ENCODE measurements at regions not wholly inside any gene's neighbourhood (a gene's known extent, or its start where the extent isn't known, plus 50 kb on each side); places are given as distances from the start of the nearest gene placed in this dataset.

DNA sequence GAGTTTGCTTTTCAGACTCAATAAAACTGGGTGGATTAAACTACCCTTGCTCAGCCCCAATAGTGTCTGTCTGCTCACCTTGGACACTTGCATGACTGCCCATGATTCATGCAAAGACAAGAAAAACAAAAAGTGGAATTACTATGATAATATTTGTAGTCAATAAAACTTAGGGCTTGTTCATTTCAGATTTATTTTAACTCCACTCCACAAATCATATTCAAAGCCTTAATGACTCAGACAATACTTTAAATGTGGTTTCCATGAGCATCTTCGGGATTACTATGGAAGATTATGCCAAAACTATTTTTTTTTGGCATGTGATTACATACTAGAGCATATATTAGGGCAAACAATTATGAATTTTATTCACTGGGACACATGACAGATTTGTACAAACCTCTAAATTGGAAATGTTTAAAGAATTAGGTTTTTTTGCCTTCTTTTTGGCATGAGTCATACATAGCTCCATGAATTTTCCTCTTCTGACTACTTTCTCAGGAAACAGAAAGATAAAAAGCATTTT lies 468.9 kb downstream of the ACTL7B start (continued):
- TF ChIP-seq, protein P1, sequence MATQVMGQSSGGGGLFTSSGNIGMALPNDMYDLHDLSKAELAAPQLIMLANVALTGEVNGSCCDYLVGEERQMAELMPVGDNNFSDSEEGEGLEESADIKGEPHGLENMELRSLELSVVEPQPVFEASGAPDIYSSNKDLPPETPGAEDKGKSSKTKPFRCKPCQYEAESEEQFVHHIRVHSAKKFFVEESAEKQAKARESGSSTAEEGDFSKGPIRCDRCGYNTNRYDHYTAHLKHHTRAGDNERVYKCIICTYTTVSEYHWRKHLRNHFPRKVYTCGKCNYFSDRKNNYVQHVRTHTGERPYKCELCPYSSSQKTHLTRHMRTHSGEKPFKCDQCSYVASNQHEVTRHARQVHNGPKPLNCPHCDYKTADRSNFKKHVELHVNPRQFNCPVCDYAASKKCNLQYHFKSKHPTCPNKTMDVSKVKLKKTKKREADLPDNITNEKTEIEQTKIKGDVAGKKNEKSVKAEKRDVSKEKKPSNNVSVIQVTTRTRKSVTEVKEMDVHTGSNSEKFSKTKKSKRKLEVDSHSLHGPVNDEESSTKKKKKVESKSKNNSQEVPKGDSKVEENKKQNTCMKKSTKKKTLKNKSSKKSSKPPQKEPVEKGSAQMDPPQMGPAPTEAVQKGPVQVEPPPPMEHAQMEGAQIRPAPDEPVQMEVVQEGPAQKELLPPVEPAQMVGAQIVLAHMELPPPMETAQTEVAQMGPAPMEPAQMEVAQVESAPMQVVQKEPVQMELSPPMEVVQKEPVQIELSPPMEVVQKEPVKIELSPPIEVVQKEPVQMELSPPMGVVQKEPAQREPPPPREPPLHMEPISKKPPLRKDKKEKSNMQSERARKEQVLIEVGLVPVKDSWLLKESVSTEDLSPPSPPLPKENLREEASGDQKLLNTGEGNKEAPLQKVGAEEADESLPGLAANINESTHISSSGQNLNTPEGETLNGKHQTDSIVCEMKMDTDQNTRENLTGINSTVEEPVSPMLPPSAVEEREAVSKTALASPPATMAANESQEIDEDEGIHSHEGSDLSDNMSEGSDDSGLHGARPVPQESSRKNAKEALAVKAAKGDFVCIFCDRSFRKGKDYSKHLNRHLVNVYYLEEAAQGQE (IDR thresholded peaks at IDR 0.05; ENCODE audit: unreplicated experiment), result no peak
- no peak for TF ChIP-seq NANOG (IDR thresholded peaks at IDR 0.05; ENCODE audit: borderline replicate concordance)
- no peak for TF ChIP-seq EZH2 (IDR thresholded peaks at IDR 0.05; ENCODE audit: low read depth, unreplicated experiment)
- no peak for TF ChIP-seq ZNF114 (CRISPR knock-in tag; IDR thresholded peaks at IDR 0.05)
- TF ChIP-seq ZNF462 (CRISPR knock-in tag; IDR thresholded peaks at IDR 0.05), result no peak

- Histone ChIP-seq H3F3A (replicated peaks; ENCODE audit: low read depth) (no peaks in the 10 kb centered on the region), H2AFZ (no peak overlapping the region), H3K4me2 (no peak overlapping the region), H3K27me3 (ENCODE audit: insufficient read depth) (no peaks in the 10 kb centered on the region), H3K79me2 (replicated peaks; ENCODE audit: insufficient read depth) (no peaks in the 10 kb centered on the region), H3K9me2 (ENCODE audit: insufficient read depth) (0 out of 2 replicates have a peak, but pooled peaks cover 5% of the 10 kb centered on the region), H3K36me3 (ENCODE audit: insufficient read depth) (no peaks in the 10 kb centered on the region), H3K27ac (ENCODE audit: low read depth) (no peak overlapping the region), H3K4me3 (no peak overlapping the region), H3K4me1 (ENCODE audit: insufficient read depth) (no peaks in the 10 kb centered on the region), H4K20me1 (replicated peaks; ENCODE audit: insufficient read depth) (no peaks in the 10 kb centered on the region)
- Mint-ChIP-seq H3K36me3 (ENCODE audit: low read depth) (no peaks in the 10 kb centered on the region), H3K4me1 (no peaks in the 10 kb centered on the region), H3K4me3 (no peak overlapping the region), H3K9me3 (no peaks in the 10 kb centered on the region), H3K27ac (no peak overlapping the region), H3K27me3 (ENCODE audit: insufficient read depth, low read depth, poor library complexity) (no peaks in the 10 kb centered on the region)
- ATAC-seq, result no peak
- DNase-seq (ENCODE audit: low spot score), result no peak
- TF ChIP-seq EZH2phosphoT487 (IDR thresholded peaks at IDR 0.05; ENCODE audit: unreplicated experiment) (no peak), NANOG (IDR thresholded peaks at IDR 0.05; ENCODE audit: borderline replicate concordance) (no peak), ZNF114 (CRISPR knock-in tag; IDR thresholded peaks at IDR 0.05) (no peak), POLR2AphosphoS5 (IDR thresholded peaks at IDR 0.05; ENCODE audit: low read depth) (no peak), CTCF (conservative IDR thresholded peaks at IDR 0.05; ENCODE audit: low read depth in 2 of 2) (no peak)
- TF ChIP-seq, protein P1 (IDR thresholded peaks at IDR 0.05; ENCODE audit: unreplicated experiment), result no peak
Measured at GRCh38 chr9:108386032-108386431, 469.8 kb downstream of the ACTL7B start.

All from GM23338 (cell line).